HS-5 (cell line): ENCODE measurements at regions not wholly inside any gene's neighbourhood (a gene's known extent, or its start where the extent isn't known, plus 50 kb on each side); places are given as distances from the start of the nearest gene placed in this dataset.
"Not testable (repeated sequence)": the region's sequence is repeated elsewhere in the genome, so short reads cannot be mapped to it uniquely, and the experiment has no call there.

Experiments
- DNase-seq: peaks from one replicate; pipeline ENCODE4 v3.0.0-alpha.2; 2012; ENCODE audit warnings: low read depth

- no peak for DNase-seq
These were observed 151.1 kb downstream of the CTTN start for GRCh38 chr11:70549386-70549785.

- no peak for DNase-seq
These were observed 151.5 kb downstream of the CTTN start for GRCh38 chr11:70549796-70550195.

DNA sequence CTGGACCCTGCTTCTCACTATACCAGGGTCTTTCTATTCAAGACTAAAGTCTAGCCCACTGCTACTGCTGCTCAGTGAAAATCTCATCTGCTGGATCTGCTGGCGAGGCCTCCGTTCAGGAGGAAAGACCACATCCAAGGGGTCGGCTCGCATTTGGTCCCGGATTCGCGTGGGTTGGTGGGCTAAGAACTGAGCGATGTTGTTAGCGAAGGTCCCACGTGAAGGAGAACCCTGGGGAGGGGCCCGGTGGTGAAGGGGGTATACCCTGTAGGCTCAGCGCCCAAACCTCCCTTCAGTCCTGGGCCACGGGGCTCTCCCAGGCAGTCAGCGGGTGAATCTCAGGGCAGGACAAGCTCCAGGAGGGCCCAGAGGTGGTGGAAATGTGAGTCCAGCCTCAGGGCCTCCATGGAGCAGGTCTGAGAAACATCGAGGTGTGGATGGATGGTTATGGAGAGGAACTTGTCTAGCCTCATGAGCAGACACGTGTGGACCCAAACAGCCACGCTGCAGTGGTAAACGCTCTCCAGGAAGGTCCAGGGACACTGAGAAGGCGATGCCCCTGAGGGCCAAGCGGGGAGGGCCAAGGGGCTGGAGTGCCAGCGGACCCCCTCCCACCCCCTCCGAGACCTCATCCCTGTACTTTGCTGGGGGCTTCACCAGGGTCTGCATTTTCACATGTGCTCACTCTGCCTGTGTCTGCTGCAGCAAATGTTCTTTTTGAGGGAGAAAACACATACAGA, 152.3 kb downstream of the CTTN start:
- DNase-seq = no peak

GRCh38 chr11:70551351-70552166, 153.2 kb downstream of the CTTN start:
- DNase-seq = no peak

DNA sequence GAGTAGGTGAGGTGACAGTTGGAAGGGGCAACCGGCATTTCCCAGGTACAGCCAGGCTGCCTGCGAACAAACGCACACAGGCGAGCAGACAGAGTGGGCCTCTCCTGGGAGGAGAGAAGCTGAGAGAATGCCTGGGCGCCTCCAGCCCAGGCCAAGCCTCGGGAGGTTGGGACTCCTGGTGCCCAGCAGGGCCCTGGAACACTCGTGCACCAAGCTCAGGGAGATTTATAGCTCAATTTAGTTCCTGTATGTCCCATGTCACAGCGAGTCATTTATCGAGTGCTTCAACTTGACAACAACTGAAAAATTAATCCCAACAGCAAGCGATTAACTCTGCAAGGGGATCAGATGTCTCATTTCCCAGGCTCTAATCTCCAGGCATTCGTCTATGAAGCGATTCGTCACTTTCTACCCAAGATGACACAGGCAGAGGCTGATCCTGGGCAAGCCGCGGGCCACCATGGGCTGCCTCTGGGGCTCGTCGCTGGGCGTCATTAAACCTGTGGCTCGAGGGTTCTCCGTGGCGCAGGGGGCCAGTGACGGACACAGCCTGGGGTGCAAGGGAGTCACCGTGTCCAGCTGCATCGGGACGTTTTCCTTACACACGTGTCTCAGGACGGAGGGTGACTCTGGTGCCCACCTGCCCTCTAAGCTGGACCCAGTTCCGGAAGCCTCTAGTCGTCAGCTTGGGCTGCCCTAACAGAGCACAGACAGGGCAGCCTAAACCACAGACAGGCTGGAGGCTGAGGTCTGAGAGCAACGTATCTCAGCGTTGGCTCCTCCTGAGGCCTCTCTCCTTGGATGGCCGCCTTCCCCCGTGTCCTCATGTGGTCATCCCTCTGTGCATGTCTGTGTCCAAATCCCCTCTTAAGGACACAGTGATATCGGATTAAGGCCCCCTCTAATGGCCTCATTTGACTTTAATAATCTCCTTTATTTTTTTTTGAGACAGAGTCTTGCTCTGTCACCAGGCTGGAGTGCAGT, 154.1 kb downstream of the CTTN start:
- no peak for DNase-seq

DNA sequence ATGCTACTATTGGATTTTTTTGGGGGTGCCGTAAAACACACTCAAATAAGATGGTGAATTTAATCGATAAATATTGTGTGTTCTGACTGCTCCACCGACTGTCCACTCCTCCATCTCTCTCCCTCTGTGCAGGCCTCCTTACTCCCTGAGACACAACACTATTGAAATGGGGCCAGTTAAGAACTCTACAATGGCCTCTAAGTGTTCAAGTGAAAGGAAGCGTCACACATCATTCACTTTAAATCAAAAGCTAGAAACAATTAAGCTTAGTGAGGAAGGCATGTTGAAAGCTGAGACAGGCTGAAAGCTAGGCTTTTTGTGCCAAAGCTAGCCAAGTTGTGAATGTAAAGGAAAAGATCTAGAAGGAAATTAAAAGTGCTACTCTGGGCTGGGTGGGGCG, 156.7 kb downstream of the CTTN start:
- no peak for DNase-seq

DNA sequence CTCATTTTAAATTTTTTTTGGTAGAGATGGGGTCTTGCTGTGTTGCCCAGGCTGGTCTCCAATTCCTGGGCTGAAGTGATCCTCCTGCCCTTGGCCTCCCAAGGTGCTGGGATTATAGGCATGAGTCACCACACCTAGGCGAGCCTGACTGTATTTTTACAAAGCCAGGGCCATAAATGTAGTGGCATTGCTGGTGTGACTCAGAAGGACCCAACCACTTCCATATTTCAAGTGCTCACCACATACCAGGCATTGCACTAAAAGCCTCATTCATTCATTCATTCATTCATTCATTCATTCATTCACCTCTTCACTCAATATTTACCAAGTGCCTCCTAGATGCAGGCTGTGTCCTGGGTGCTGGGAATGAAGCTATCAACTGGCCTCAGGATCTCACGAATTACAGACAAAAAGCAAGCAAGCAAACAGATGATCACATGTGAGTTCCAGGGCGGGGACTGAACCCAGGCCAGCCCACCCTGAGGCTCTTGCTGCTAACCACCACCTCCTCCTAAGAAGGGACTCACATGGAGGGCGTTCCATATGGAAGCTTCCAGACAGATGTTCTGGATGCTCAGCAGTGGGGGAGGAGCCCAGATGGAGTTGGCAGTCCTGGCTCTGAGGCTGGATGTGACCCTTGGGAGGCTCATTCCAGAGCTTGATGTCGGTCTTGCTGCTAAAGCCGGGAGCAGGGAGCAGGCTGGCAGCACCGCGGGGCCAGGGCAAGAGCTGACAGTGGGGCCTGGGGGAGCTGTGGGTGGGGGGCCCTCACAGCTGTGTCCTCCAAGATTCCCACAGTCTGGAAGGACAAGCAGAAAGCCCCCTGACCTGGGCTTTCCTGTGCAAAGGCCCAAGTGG, 158.8 kb downstream of the CTTN start:
- no peak for DNase-seq

DNA sequence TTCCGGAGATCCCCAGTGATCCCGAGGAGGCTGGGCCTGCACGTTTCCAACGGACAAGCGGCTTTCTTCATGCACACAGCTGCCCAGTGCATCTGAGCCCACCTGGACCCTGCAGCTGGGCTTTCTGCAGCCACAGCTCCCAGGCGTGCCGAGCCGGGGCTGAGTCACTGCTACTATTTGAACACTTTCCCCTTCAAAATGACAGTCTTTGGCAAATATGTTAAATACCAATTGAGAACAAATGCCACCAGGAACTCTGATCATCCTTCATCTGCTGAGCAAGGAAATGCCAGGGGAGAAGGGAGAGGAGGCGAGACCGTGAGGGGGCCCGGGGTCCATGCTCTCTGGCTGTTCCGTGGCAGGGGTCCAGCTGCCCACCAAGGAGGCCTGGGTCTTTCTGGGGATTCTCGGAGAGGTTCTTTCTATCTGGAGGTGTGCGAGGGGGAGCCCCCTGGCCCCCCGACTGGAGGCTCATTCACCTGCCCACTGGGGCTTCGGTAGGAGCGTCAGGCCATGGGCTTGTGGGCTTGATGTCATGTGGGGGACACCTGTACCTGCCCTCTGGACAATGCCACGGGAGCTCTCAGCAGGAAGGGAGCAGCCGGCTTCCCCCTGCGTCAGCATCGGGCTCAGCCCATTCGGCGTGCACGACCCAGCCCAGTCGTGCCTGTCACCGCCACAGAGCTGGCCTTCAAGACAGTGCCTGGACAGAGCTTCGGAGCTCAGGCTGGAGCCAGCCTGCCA, 159.6 kb downstream of the CTTN start:
- DNase-seq = no peak

GRCh38 chr11:70558681-70559080, 160.4 kb downstream of the CTTN start:
- no peak for DNase-seq

DNA sequence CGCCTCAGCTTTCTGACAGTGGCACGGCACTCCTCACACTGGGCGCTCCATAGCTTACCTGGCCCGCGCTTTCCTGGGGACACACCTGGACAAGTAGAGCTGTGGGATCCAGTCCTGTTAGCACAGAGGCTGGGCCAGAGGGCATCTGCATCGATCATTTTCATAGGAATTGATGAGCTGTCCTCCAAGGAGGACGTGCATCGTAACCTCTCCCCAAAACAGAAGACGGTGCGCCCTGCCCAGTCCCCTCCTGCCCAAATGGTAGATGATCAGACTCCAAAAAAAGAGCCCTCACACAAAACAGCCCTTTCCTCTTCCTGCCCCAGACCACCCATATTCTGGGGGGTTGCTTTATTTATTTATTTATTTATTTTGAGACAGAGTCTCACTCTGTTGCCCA, 161.2 kb downstream of the CTTN start:
- DNase-seq = no peak

GRCh38 chr11:70560621-70561020, 162.3 kb downstream of the CTTN start:
- DNase-seq = not testable (repeated sequence)

DNA sequence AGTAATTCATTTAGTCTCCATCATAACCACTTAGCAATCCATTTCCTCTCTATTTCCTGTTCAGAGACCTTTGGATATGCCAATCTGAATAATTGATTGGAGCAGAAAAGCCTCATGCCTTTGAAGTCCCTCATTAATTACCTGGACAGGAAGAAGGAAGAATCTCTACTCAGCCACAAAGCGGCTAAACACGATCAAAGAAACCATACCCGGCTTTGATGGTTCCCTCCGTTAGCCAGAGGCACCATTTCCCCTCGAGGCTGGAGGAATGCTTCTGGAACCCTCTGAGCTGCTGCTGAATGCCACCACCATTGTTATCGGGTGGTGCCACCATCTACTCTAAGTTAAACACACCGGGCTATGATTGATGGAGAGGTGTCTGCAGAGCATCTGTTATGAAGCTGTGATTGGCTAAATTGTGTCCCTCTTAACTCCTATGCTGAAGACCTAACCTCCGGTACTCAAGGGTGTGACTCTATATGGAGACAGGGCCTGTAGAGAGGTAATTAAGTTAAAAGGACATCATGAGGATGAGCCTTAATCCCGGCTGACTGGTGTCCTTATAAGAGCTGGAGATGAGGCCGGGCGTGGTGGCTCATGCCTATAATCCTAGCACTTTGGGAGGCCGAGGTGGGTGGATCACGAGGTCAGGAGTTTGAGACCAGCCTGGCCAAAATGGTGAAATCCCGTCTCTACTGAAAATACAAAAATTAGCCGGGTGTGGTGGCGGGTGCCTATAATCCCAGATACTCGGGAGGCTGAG, 168.6 kb downstream of the CTTN start:
- no peak for DNase-seq

DNA sequence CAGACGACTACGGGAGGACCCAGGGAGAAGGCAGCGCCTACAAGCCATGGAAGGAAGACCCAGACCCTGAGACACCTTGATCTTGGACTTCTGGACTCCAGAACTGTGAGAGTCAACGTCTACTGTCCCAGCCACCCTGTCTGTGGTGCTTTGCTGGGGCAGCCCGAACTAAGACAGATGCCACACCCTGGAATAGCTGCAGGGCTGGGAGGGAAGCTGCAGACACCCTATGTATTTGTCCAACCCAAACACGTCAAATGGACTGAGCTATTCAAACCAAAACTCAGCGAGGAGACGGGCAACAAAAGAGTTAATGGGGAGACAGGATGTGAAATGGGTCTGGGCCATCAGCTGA, 169.3 kb downstream of the CTTN start:
- no peak for DNase-seq

- DNase-seq = no peak
These were observed 169.9 kb downstream of the CTTN start for GRCh38 chr11:70568035-70568813.

DNA sequence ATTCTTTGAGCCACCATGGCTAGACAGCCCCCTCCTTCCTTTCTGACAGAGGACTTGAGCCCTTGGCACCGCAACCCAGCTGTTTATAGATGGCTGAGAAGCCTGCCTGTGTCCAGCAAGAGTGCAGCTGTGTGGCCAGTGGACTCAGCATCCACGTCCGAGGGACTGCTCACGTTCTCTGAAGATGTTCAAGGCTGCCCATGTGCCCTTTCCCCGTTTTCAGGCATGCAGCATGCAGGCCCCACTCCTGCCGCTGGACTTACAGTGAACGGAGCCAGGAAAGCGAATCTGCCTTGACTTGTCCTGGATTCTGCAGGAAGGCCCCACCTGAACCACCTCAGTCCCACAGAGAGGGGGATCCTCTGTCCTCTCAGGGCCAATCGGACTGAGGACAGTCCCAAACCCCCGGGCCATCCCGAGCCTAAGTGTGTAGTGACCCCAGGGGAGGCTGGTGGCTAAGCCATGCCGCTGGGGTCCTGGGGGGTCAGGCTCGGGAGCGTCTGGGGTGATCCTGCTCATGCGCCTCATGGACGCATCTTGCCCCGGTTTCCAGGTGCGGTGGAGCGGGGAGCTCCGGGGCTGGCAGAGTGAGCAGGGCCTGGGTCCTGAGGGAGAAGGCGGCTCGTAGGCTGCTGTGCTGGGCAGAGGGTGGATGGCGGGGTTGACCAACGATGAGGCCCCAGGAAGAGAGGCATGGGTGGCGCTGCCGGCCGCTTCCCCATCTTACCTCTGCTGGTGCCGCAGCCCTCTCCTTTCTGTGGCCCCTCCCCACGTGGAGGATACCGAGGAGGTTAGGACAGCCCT, 170.7 kb downstream of the CTTN start:
- DNase-seq = no peak

- DNase-seq = no peak
These were observed 171.2 kb downstream of the CTTN start for GRCh38 chr11:70569618-70569890.

DNA sequence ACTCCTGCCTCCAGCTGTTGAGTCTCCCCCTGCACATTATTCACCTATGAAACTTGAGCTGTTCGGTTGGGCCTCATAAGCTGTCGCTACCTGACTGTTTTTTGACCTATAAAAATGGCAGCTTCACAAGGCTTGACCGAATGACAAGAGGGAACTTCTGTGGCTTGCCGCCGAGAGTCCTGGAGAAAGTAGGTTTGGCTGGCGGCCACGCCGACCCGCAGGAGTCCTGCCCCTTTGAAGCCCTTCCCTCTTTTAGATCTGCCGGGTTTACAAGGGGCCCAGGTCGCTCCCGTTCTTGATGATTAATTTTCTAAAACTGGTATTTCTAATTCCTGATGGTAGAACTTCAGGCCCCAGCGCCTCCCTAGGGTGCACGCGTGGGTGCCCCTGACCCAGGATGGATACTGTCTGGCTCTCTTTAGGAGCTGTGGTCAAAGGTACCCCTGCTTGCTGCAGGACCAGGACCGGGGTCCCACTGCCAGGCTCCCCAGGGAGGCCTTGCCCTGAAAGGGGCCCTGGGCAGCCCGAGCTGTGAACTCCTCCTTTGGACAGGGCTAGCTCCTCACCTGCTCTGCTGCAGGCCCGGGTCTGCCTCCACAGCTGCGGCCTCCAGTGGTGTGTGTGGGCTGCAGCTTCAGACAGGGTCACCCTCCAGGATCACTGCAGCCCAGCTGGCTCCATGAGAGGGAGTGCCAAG, 171.8 kb downstream of the CTTN start:
- no peak for DNase-seq
